GM21367 (cell line): ENCODE measurements at regions not wholly inside any gene's neighbourhood (a gene's known extent, or its start where the extent isn't known, plus 50 kb on each side); places are given as distances from the start of the nearest gene placed in this dataset.
"Not testable (repeated sequence)": the region's sequence is repeated elsewhere in the genome, so short reads cannot be mapped to it uniquely, and the experiment has no call there.

Experiments
- ATAC-seq: cut with Tn5 transposase; IDR thresholded peaks from one replicate; pipeline ENCODE4 v1.9.1; 2021; ENCODE audit not compliant: unreplicated experiment

GRCh38 chr18:64749884-64750283 is 601.0 kb upstream of the LINC00305 start:
- no peak for ATAC-seq

GRCh38 chr18:64747803-64748202 is 598.9 kb upstream of the LINC00305 start:
- no peak for ATAC-seq

DNA sequence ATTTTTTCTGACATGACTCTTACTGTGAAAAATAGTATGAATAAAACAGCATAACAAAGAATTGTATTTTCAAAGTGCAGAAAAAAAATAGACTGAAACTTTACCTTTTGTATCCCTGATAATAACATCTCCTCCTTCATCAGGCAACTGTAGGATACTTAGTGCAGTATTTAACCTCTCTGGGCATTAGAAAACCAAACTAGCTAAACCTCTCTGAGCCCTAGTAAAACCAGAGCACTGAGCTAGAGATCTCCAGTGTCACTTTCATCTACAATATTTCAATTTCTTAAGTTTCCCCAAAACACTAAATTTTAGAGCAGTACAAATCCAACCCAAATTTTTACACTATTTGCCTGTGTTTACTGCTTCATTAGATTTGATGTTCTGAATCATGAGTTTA is 594.0 kb upstream of the LINC00305 start:
- ATAC-seq: no peak

DNA sequence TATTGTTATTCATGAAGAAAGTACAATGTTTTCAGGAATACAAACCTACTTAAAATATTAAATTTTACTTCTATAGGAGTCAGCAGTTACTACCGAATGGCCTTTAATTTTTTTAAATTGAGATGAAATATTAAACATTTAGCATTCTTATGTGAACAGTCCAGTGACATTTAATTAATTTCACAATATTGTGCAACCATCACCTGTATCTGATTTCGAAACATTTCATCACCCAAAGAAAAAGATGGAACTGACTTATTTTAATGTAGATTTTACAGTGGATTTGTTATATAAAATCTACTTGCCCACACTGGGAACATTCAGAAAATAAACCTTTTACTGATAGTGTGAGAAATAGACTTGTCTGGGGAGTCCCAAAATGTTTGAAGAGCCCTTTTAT is 585.2 kb upstream of the LINC00305 start:
- ATAC-seq: no peak

GRCh38 chr18:64725657-64726056 is 576.8 kb upstream of the LINC00305 start:
- ATAC-seq: not testable (repeated sequence)

- ATAC-seq: no peak
Observed at GRCh38 chr18:64720781-64721464, 572.0 kb upstream of the LINC00305 start.

GRCh38 chr18:64718808-64719207 is 569.9 kb upstream of the LINC00305 start:
- ATAC-seq: no peak

- no peak for ATAC-seq
Observed at GRCh38 chr18:64717026-64717425, 568.1 kb upstream of the LINC00305 start.

DNA sequence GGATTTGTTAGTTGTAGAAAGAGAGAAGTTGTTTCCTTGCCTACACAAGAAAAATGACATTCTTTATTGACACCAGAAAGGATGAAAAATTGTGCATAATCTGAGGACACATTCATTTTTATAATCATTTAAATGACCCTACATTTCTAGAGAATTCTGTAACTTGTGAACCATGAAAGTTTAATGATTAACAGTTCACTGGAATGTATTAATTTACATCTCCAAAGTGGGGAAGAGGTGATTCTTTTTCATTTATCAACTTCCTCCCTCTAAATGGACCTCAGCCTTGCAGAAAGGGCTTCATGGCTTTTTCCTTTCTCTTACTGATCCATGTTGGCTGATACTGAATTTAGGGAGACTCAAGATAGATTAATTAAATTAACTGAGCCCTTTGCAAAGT is 565.2 kb upstream of the LINC00305 start:
- ATAC-seq: no peak

DNA sequence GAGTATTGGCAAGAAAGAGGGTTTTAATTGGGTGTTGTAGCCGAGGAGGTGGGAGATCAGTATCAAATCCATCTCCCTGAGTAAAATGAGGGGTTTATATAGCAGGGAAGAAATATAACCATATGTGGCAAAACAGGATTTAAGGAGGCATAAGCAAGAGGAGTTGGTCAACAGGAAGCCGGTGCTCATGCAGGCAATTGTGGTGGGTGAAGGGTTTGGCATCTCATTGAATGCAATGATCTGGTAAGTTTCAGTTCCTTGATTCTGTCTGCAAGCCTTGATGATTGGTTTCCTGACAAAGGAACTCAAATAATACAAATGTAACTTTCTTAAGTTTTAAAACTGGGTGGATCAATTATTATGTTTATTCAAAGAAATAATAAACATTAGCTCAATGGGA is 564.4 kb upstream of the LINC00305 start:
- peak; percentile 93 for ATAC-seq

- no peak for ATAC-seq
Observed at GRCh38 chr18:64712035-64712434, 563.1 kb upstream of the LINC00305 start.

GRCh38 chr18:64710105-64710861 is 561.4 kb upstream of the LINC00305 start:
- no peak for ATAC-seq

DNA sequence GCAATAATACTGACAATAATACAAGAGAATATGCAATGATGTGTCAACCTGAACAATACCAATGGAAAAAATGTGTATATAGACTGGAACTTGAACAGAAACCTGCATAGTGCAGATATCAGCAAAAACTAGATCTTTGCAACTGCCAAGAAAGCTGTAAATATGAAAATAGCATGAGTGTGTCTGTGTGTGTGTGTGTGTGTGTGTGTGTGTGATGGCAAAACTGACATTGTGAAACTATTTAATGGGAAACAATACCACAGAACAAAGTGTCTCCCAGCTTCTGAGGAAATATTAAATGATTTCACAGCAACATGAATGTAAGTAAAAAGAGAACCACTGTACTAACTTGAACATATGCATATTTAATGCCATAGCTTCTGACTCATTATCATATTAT is 558.2 kb upstream of the LINC00305 start:
- no peak for ATAC-seq

DNA sequence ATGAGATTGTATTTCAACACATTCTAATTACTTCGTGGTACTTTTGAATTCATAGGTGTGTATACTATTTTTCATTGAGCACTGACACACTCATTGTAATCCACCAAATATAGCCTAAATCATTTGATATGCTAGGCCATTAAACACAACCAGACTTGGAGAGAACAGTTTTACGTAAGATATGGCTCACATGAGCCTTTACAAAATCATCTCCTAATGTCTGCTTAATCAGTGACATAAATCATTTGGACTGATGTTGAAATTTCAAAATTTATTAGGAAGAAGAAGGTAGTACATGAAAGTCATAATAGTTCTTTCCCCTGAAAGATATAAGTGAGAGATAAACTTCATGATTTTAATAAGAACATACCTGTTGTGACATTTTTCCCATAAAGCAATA is 550.2 kb upstream of the LINC00305 start:
- ATAC-seq: no peak

- ATAC-seq: no peak
Observed at GRCh38 chr18:64695851-64696553, 547.1 kb upstream of the LINC00305 start.

DNA sequence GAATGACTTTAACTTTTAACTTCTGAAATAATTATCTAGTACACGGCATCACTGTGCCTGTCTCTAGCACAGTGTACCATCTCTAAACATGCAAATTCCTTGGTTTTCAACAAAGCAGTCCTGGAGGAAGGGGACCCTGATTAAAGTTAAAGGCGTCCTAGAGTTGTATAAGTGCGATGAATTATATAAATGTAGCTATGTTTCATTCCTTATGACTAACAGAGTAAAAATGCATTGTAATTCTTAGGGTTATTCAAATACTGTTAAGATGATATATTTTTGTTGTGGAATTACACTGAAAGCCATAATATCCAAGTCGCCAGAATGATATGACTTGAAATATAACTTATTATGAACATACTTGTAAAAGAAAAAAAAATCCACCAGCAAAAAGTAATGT is 544.9 kb upstream of the LINC00305 start:
- ATAC-seq: no peak

GRCh38 chr18:64692826-64693225 is 543.9 kb upstream of the LINC00305 start:
- no peak for ATAC-seq

GRCh38 chr18:64679121-64679520 is 530.2 kb upstream of the LINC00305 start:
- ATAC-seq: no peak

DNA sequence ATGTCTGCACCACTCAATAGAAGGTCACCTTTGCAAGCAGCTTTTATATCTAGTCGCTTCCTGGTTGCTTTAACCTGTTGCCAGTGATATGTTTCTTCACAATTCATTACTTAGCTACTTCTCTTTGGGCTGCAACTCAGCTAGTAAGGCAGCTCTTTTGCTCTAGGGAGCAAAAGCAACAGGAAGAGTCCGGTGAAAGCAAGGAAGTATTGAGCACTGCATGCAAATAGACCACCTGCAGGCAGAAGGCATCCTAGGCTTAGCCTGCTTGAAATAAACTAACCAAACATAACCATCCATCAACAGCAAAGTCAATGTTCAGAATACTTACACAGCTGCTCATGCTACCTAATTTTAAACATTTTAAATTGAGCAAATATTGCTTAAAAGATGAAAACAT is 529.2 kb upstream of the LINC00305 start:
- no peak for ATAC-seq

GRCh38 chr18:64674694-64675093 is 525.8 kb upstream of the LINC00305 start:
- no peak for ATAC-seq

GRCh38 chr18:64671293-64671692 is 522.4 kb upstream of the LINC00305 start:
- ATAC-seq: not testable (repeated sequence)

GRCh38 chr18:64668461-64668962 is 519.6 kb upstream of the LINC00305 start:
- ATAC-seq: no peak
